ENCODE measurements at regions not wholly inside any gene's neighbourhood (a gene's known extent, or its start where the extent isn't known, plus 50 kb on each side); places are given as distances from the start of the nearest gene placed in this dataset.
"Not testable (repeated sequence)": the region's sequence is repeated elsewhere in the genome, so short reads cannot be mapped to it uniquely, and the experiment has no call there.

GRCh38 chr15:26224266-26224665, 361.1 kb upstream of the ATP10A start:
- Histone ChIP-seq H3K36me3 (ENCODE audit: control insufficient read depth, insufficient read depth, low read length) (no peaks in the 10 kb centered on the region), H3K27me3 (replicated peaks; ENCODE audit: control insufficient read depth, insufficient read depth, low read length) (no peaks in the 10 kb centered on the region), H3K4me3 (replicated peaks; ENCODE audit: low read depth, low read length) (no peak overlapping the region)
- TF ChIP-seq, protein P1, sequence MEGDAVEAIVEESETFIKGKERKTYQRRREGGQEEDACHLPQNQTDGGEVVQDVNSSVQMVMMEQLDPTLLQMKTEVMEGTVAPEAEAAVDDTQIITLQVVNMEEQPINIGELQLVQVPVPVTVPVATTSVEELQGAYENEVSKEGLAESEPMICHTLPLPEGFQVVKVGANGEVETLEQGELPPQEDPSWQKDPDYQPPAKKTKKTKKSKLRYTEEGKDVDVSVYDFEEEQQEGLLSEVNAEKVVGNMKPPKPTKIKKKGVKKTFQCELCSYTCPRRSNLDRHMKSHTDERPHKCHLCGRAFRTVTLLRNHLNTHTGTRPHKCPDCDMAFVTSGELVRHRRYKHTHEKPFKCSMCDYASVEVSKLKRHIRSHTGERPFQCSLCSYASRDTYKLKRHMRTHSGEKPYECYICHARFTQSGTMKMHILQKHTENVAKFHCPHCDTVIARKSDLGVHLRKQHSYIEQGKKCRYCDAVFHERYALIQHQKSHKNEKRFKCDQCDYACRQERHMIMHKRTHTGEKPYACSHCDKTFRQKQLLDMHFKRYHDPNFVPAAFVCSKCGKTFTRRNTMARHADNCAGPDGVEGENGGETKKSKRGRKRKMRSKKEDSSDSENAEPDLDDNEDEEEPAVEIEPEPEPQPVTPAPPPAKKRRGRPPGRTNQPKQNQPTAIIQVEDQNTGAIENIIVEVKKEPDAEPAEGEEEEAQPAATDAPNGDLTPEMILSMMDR (IDR thresholded peaks at IDR 0.05; ENCODE audit: insufficient read depth, low read length, poor library complexity, severe bottlenecking): no peak
- DNase-seq (ENCODE audit: extremely low read depth, insufficient read length): no peak

DNA sequence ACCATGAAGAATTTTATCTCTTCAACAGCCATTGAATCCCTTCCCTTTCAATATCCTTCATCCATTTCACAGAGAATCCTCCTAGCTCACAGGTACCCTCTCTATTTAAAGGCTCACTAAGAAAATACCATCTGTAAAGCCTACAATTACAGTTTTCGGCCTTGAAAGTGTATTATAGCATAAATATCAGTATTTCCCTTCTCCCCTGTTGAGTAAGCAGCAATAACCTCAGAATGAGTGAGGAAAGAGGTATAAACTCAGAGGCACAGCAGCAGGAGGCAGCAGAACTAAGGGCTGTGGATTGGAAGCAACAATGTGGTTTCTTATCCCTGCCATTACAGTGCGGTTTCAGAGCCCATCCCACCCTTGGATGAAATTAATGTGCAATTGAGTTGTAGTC, 360.6 kb upstream of the ATP10A start:
- no peak for DNase-seq (ENCODE audit: extremely low read depth, insufficient read length)
- Histone ChIP-seq H3K27me3 (replicated peaks; ENCODE audit: control insufficient read depth, insufficient read depth, low read length) (no peaks in the 10 kb centered on the region), H3K4me3 (replicated peaks; ENCODE audit: low read depth, low read length) (no peak overlapping the region), H3K36me3 (ENCODE audit: control insufficient read depth, insufficient read depth, low read length) (no peaks in the 10 kb centered on the region)
- TF ChIP-seq, protein P1 (IDR thresholded peaks at IDR 0.05; ENCODE audit: insufficient read depth, low read length, poor library complexity, severe bottlenecking): no peak

DNA sequence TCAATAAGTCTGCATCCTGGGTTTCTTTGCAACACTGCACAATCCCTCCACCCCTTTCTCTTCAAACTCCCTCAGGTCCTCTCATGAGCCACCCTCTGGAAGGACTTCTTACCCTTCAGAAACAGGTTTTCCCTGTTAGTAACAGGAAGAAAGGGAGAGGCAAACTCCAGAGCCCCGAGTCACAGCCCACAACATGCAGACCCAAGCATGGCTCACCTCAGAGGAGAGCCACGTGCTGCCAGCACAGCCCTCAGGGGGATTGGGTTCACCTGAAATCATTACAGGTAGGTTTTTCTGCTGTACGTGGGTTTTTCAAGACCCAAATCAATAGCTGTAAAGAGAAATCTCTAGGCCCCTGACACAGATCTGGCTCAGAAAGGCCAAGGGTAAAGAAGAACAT, 359.7 kb upstream of the ATP10A start:
- H3K27me3 ChIP-seq (replicated peaks; ENCODE audit: control insufficient read depth, insufficient read depth, low read length): no peaks in the 10 kb centered on the region
- TF ChIP-seq, protein P1 (IDR thresholded peaks at IDR 0.05; ENCODE audit: insufficient read depth, low read length, poor library complexity, severe bottlenecking): no peak
- DNase-seq (ENCODE audit: extremely low read depth, insufficient read length): no peak
- no peak overlapping the region for H3K4me3 ChIP-seq (replicated peaks; ENCODE audit: low read depth, low read length)
- H3K36me3 ChIP-seq (ENCODE audit: control insufficient read depth, insufficient read depth, low read length): no peaks in the 10 kb centered on the region

GRCh38 chr15:26217043-26217442, 353.9 kb upstream of the ATP10A start:
- DNase-seq (ENCODE audit: extremely low read depth, insufficient read length); H3K4me3 ChIP-seq (replicated peaks; ENCODE audit: low read depth, low read length); H3K27me3 ChIP-seq (replicated peaks; ENCODE audit: control insufficient read depth, insufficient read depth, low read length); H3K36me3 ChIP-seq (ENCODE audit: control insufficient read depth, insufficient read depth, low read length): not testable (repeated sequence)

- TF ChIP-seq, protein P1 (IDR thresholded peaks at IDR 0.05; ENCODE audit: insufficient read depth, low read length, poor library complexity, severe bottlenecking): no peak
- Histone ChIP-seq H3K27me3 (replicated peaks; ENCODE audit: control insufficient read depth, insufficient read depth, low read length) (no peaks in the 10 kb centered on the region), H3K4me3 (replicated peaks; ENCODE audit: low read depth, low read length) (no peak overlapping the region), H3K36me3 (ENCODE audit: control insufficient read depth, insufficient read depth, low read length) (no peaks in the 10 kb centered on the region)
- DNase-seq (ENCODE audit: extremely low read depth, insufficient read length): no peak
These were observed 351.2 kb upstream of the ATP10A start for GRCh38 chr15:26214290-26214689.

DNA sequence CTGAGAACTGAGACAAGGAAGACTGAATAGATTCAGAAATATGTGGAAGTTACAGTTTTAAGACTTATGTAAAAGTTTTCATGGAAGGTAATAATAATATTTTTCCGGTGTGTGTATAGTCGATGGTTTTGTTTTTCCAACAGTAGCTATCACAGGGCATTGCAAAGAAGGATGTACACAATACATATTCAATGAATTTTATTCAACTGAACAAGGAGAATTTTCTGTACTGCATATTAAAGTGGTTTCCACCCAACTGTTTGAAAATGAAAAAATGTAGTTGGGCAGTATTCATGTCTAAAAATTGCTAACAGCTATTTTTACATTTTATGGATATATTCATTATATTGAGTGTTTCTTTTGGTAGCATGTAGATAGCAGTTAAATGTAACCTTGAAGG, 350.3 kb upstream of the ATP10A start:
- no peak overlapping the region for H3K4me3 ChIP-seq (replicated peaks; ENCODE audit: low read depth, low read length)
- no peaks in the 10 kb centered on the region for H3K36me3 ChIP-seq (ENCODE audit: control insufficient read depth, insufficient read depth, low read length)
- TF ChIP-seq, protein P1 (IDR thresholded peaks at IDR 0.05; ENCODE audit: insufficient read depth, low read length, poor library complexity, severe bottlenecking): no peak
- H3K27me3 ChIP-seq (replicated peaks; ENCODE audit: control insufficient read depth, insufficient read depth, low read length): no peaks in the 10 kb centered on the region
- no peak for DNase-seq (ENCODE audit: extremely low read depth, insufficient read length)
